Fibroblast of mammary gland (primary cell): ENCODE measurements at regions not wholly inside any gene's neighbourhood (a gene's known extent, or its start where the extent isn't known, plus 50 kb on each side); places are given as distances from the start of the nearest gene placed in this dataset.

ENCODE experiments used
- DNase-seq: peaks from one replicate; pipeline ENCODE4 v3.0.0-alpha.2; 2010; ENCODE audit warnings: low read depth
- H3K4me3 ChIP-seq: 2 replicates; pipeline ENCODE4 v1.5.1; 2011; ENCODE audit warnings: low read depth, mild to moderate bottlenecking, low read length, moderate library complexity; ENCODE audit not compliant: control insufficient read depth
- TF ChIP-seq, protein P1 (sequence below): conservative IDR thresholded peaks from 2 replicates; pipeline ENCODE4 v1.5.1; 2011; ENCODE audit warnings: low read depth, low read length, inconsistent platforms; ENCODE audit not compliant: control insufficient read depth, insufficient read depth

DNA sequence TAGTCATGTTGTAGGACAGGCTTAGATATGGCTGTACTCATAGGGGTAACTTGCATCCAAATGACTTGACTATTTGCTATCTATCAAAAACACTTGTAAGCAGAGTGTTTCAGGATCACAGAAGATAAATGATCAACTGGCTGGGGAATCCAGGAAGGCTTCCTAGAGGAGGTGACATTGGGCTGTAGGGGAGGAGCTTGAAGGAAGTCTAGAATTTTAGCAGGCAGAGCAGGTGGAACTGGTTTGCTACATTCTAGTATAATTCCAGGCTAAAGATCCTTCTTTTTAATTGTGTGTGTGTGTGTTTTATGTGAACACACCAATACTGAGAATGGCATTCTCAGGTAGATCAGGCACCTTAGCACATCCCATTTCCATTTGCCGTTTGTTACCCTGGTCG, 380.3 kb downstream of the MCTP2 start:
- TF ChIP-seq, protein P1, sequence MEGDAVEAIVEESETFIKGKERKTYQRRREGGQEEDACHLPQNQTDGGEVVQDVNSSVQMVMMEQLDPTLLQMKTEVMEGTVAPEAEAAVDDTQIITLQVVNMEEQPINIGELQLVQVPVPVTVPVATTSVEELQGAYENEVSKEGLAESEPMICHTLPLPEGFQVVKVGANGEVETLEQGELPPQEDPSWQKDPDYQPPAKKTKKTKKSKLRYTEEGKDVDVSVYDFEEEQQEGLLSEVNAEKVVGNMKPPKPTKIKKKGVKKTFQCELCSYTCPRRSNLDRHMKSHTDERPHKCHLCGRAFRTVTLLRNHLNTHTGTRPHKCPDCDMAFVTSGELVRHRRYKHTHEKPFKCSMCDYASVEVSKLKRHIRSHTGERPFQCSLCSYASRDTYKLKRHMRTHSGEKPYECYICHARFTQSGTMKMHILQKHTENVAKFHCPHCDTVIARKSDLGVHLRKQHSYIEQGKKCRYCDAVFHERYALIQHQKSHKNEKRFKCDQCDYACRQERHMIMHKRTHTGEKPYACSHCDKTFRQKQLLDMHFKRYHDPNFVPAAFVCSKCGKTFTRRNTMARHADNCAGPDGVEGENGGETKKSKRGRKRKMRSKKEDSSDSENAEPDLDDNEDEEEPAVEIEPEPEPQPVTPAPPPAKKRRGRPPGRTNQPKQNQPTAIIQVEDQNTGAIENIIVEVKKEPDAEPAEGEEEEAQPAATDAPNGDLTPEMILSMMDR, result no peak
- H3K4me3 ChIP-seq, result no peak overlapping the region
- no peak for DNase-seq

DNA sequence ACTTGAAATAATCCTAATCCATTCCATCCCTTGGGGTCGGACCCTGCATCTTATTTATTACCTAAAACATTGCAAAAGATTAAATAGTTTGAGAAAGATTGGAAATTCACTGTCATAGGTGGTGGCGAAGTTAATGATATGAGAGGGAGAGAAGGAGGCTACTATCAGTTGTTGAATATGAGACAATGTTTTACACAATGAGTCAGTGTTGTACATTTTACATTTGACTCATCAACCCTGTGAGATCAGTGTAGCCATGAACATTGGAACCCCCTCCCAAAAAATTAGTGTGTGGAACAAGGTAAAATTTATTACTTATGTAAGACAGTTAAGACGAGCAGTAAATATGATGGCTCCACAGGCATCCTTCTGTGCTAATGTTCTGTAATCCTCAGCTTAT, 384.3 kb downstream of the MCTP2 start:
- no peak overlapping the region for H3K4me3 ChIP-seq
- DNase-seq, result no peak
- TF ChIP-seq, protein P1, result no peak

DNA sequence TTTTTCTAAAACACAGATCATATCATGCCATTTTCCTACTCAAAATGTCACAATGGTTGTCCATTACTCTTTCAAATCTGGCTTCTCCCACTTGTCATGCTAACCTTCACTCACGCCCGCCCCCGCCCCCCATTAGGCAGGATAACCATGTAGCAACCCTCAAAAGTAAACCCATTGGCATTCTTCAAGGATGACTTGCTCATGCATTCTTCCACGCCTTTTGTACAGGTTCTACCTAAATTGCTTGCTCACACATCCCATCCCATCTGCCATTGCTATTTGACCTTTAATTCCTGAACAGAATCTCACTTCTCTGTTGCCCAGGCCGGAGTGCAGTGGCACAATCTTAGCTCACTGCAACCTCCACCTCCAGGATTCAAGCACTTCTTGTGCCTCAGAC, 389.3 kb downstream of the MCTP2 start:
- TF ChIP-seq, protein P1, result no peak
- no peak for DNase-seq
- no peak overlapping the region for H3K4me3 ChIP-seq

DNA sequence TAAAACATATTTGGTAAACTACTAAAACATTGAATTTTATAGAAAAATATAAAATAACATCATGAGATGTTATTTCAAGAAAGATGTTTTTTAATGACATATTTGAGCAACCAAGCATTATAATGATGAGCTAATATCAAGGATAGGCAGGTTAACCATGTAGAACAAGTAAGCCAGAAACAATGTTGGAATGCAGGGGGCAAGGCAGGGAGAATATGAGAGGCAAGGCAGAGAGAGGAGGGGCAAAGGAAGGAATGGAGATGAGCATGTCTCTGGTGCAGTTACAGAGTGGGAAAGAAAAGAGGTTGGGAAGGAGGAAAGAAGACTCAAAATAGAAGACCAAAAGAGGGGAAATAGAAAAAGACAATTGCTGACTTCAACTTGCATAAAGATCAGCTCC, 390.4 kb downstream of the MCTP2 start:
- DNase-seq, result no peak
- H3K4me3 ChIP-seq, result no peak overlapping the region
- TF ChIP-seq, protein P1, result no peak

DNA sequence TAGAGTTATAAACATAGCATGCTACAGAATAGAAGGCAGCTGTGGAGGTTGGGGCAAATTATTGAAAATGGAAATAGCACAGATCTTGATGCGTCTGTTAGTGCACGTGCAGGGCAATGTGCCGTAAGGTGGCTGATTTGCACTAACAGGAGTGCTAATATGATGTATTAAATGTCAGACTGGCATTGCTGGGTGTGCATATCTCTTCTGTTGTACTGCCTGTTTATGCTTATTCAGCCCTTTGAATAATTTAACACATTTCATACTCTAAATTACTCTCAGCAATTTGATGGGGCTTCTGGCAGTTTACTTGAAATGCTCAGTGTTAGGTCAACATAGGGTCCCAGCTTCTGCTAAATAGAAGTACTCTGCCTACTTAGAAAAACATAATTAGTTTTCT, 395.6 kb downstream of the MCTP2 start:
- no peak for DNase-seq
- no peak overlapping the region for H3K4me3 ChIP-seq
- TF ChIP-seq, protein P1, result no peak

DNA sequence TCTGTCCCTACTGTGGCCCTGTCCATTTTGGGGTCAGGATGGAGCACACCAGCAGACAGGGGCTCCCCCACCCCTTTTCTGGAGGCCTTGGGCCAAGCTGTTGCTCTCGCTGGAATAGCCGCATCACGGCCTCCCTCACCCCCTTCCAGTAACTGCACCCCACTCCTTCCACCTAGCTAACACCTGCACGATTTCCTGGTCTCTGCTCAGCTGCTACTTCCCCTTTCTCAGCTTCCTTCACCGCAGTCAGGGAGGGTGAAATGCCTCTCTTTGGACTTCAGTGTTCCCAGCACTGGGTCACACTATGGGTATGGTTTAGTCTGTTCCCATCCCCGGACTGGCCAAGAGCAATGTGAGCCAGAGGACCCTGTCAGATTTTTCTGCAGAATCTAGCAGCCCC, 400.2 kb downstream of the MCTP2 start:
- DNase-seq, result no peak
- TF ChIP-seq, protein P1, result no peak

DNA sequence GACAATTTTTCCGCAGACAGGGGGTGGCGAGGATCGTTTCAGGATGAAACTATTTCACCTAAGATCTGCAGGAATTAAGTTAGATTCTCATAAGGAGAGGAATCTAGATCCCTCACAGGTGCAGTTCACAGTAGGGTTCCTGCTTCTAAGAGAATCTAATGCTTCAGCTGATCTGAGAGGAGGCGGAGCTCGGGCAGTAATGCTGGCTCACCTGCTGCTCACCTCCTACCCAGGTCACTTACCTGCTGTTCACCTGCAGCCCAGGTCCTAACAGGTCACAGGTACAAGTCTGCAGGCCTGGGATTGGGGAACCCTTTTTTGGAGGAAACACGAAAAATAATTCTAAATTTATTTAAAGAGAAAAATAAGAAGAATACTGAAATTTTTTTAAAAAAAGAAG, 406.8 kb downstream of the MCTP2 start:
- no peak for DNase-seq
- TF ChIP-seq, protein P1, result no peak
- no peak overlapping the region for H3K4me3 ChIP-seq

More for the DNA sequence above, 400.2 kb downstream of the MCTP2 start:
- no peak overlapping the region for H3K4me3 ChIP-seq
